ENCODE measurements at regions not wholly inside any gene's neighbourhood (a gene's known extent, or its start where the extent isn't known, plus 50 kb on each side); places are given as distances from the start of the nearest gene placed in this dataset.
"Not testable (repeated sequence)": the region's sequence is repeated elsewhere in the genome, so short reads cannot be mapped to it uniquely, and the experiment has no call there.

- Histone ChIP-seq H3F3A (ENCODE audit: low read depth) (no peaks in the 10 kb centered on the region), H3K36me3 (ENCODE audit: insufficient read depth, low read length) (no peaks in the 10 kb centered on the region), H3K9me2 (replicated peaks; ENCODE audit: low read depth, low read length) (no peaks in the 10 kb centered on the region), H3K27me3 (ENCODE audit: insufficient read depth, low read length, poor library complexity, severe bottlenecking) (no peaks in the 10 kb centered on the region), H3K4me2 (ENCODE audit: low read depth, low read length, poor library complexity, severe bottlenecking) (no peak overlapping the region), H3K9ac (ENCODE audit: low read depth, low read length, poor library complexity, severe bottlenecking) (no peak overlapping the region), H2AFZ (ENCODE audit: low read length) (peak overlapping the region; percentile 69; the same call in 1 of the 2 replicates), H3K4me1 (ENCODE audit: insufficient read depth, low read length, poor library complexity, severe bottlenecking) (peaks cover 5% of the 10 kb centered on the region), H4K20me1 (ENCODE audit: insufficient read depth, low read length, poor library complexity, severe bottlenecking) (no peaks in the 10 kb centered on the region), H3K9me3 (ENCODE audit: insufficient read depth, low read depth, low read length) (no peaks in the 10 kb centered on the region), H3K79me2 (ENCODE audit: insufficient read depth, low read length) (no peaks in the 10 kb centered on the region), H3K4me3 (ENCODE audit: low read length, poor library complexity, severe bottlenecking) (no peak overlapping the region)
- no peak for TF ChIP-seq CTCF (conservative IDR thresholded peaks at IDR 0.05; ENCODE audit: low read length)
- TF ChIP-seq EZH2phosphoT487 (IDR thresholded peaks at IDR 0.05; ENCODE audit: borderline replicate concordance): no peak
Measured at GRCh38 chr2:234880551-234881211, 71.1 kb upstream of the SH3BP4 start.

GRCh38 chr2:234879671-234880455, 72.0 kb upstream of the SH3BP4 start:
- Histone ChIP-seq H3K27me3 (ENCODE audit: insufficient read depth, low read length, poor library complexity, severe bottlenecking) (no peaks in the 10 kb centered on the region), H3F3A (ENCODE audit: low read depth) (no peaks in the 10 kb centered on the region), H3K4me3 (ENCODE audit: low read length, poor library complexity, severe bottlenecking) (no peak overlapping the region), H3K9me3 (ENCODE audit: insufficient read depth, low read depth, low read length) (no peaks in the 10 kb centered on the region), H2AFZ (ENCODE audit: low read length) (no peak overlapping the region), H3K9me2 (replicated peaks; ENCODE audit: low read depth, low read length) (no peaks in the 10 kb centered on the region), H3K9ac (ENCODE audit: low read depth, low read length, poor library complexity, severe bottlenecking) (no peak overlapping the region), H3K79me2 (ENCODE audit: insufficient read depth, low read length) (no peaks in the 10 kb centered on the region), H3K4me2 (ENCODE audit: low read depth, low read length, poor library complexity, severe bottlenecking) (no peak overlapping the region), H4K20me1 (ENCODE audit: insufficient read depth, low read length, poor library complexity, severe bottlenecking) (no peaks in the 10 kb centered on the region), H3K36me3 (ENCODE audit: insufficient read depth, low read length) (no peaks in the 10 kb centered on the region), H3K4me1 (ENCODE audit: insufficient read depth, low read length, poor library complexity, severe bottlenecking) (peaks cover 5% of the 10 kb centered on the region)
- TF ChIP-seq CTCF (conservative IDR thresholded peaks at IDR 0.05; ENCODE audit: low read length): no peak
- TF ChIP-seq EZH2phosphoT487 (IDR thresholded peaks at IDR 0.05; ENCODE audit: borderline replicate concordance): no peak

GRCh38 chr2:234876621-234877020, 75.2 kb upstream of the SH3BP4 start:
- not testable (repeated sequence) for H3K36me3 ChIP-seq (ENCODE audit: insufficient read depth, low read length); H3K79me2 ChIP-seq (ENCODE audit: insufficient read depth, low read length)

More at GRCh38 chr2:234876621-234877020, 75.2 kb upstream of the SH3BP4 start:
- H3K9me2 ChIP-seq (replicated peaks; ENCODE audit: low read depth, low read length); H3F3A ChIP-seq (ENCODE audit: low read depth); H3K9ac ChIP-seq (ENCODE audit: low read depth, low read length, poor library complexity, severe bottlenecking); H3K9me3 ChIP-seq (ENCODE audit: insufficient read depth, low read depth, low read length); H3K4me1 ChIP-seq (ENCODE audit: insufficient read depth, low read length, poor library complexity, severe bottlenecking); H2AFZ ChIP-seq (ENCODE audit: low read length); H4K20me1 ChIP-seq (ENCODE audit: insufficient read depth, low read length, poor library complexity, severe bottlenecking); H3K4me3 ChIP-seq (ENCODE audit: low read length, poor library complexity, severe bottlenecking); H3K4me2 ChIP-seq (ENCODE audit: low read depth, low read length, poor library complexity, severe bottlenecking); H3K27me3 ChIP-seq (ENCODE audit: insufficient read depth, low read length, poor library complexity, severe bottlenecking): not testable (repeated sequence)

Data from Loucy (cell line).